H1 (cell line): ENCODE measurements at regions not wholly inside any gene's neighbourhood (a gene's known extent, or its start where the extent isn't known, plus 50 kb on each side); places are given as distances from the start of the nearest gene placed in this dataset.
A peak's percentile ranks its signal among the peaks of the same experiment; 100 is the strongest.

ENCODE experiments used
- CHD2 ChIP-seq: IDR thresholded peaks from 2 replicates; pipeline ENCODE4 v1.6.1; 2012; ENCODE audit warnings: low read length, improper control_type of control experiment
- CTBP2 ChIP-seq: IDR thresholded peaks from 2 replicates; pipeline ENCODE4 v1.7.0; 2011; ENCODE audit warnings: borderline replicate concordance, mild to moderate bottlenecking, moderate library complexity, mixed read lengths, low read length; ENCODE audit not compliant: insufficient read depth, insufficient read length
- KDM4A ChIP-seq: IDR thresholded peaks from one replicate; pipeline ENCODE4 v1.7.1; 2012; ENCODE audit warnings: low read depth, mild to moderate bottlenecking, moderate library complexity, low read length, inconsistent platforms; ENCODE audit not compliant: severe bottlenecking
- RAD21 ChIP-seq, 2 experiments: IDR thresholded peaks in 1 of 2; conservative IDR thresholded peaks in 1 of 2; 2 replicates each; pipeline ENCODE4 v1.6.1; 2011; ENCODE audit warnings: low read depth in 2 of 2, low read length in 2 of 2, improper control_type of control experiment in 1 of 2, inconsistent platforms in 1 of 2, mild to moderate bottlenecking in 1 of 2, moderate library complexity in 1 of 2
- TEAD4 ChIP-seq: IDR thresholded peaks from 2 replicates; pipeline ENCODE4 v1.6.1; 2012; ENCODE audit warnings: low read depth, low read length, inconsistent platforms, mixed read lengths
- TF ChIP-seq, protein P1 (sequence below): fragments of 300-600 bp; sonication (generic); IDR thresholded peaks from 2 replicates; pipeline ENCODE4 v1.7.1; 2012; ENCODE audit warnings: low read length, moderate library complexity, mild to moderate bottlenecking, inconsistent platforms; ENCODE audit not compliant: insufficient replicate concordance
- TF ChIP-seq, protein P2 (sequence below): IDR thresholded peaks from 2 replicates; pipeline ENCODE4 v1.6.1; 2012; ENCODE audit warnings: low read length, inconsistent platforms

DNA sequence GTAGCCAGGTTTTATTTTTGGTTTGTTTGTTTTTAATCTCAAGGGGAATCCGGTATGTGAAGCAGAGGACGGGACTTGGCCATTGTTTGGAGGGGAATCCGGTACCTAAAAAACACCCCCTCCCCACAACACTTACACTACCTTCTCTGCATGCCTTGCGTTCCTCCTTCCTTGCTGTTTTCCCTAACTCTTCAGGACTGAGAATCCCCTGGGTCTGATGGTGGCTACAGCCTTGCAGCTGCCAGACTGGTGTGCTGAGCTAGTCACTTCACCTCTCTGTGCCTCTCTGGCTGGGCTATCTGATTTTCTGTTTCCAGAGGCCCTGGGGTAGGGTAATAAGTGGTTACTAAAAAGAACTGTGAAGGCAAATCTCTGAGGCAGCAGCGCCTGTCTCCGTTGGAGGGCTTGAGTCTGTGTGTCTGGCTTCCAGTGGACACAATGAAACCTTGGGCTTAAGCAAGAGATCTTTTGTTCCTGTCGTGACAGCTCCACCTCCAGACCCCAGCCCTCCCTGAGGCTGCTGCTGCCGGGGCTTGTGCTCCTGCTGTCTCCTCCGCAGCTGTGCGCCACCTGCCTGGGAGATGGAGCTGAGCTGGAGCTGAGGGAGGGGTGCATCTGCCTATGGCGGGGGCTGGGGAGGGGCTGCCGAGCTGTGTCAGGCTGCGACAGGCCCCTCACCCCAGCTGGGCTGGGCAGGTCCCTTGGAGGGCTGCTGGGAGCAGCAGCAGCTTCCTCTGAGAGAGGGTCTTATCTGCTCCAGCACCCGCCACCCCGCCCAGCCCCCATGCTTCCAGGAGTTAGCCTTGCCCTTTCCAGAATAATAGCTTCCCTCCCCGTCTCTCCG lies 65.8 kb upstream of the CCDC167 start (continued):
- TF ChIP-seq, protein P1, sequence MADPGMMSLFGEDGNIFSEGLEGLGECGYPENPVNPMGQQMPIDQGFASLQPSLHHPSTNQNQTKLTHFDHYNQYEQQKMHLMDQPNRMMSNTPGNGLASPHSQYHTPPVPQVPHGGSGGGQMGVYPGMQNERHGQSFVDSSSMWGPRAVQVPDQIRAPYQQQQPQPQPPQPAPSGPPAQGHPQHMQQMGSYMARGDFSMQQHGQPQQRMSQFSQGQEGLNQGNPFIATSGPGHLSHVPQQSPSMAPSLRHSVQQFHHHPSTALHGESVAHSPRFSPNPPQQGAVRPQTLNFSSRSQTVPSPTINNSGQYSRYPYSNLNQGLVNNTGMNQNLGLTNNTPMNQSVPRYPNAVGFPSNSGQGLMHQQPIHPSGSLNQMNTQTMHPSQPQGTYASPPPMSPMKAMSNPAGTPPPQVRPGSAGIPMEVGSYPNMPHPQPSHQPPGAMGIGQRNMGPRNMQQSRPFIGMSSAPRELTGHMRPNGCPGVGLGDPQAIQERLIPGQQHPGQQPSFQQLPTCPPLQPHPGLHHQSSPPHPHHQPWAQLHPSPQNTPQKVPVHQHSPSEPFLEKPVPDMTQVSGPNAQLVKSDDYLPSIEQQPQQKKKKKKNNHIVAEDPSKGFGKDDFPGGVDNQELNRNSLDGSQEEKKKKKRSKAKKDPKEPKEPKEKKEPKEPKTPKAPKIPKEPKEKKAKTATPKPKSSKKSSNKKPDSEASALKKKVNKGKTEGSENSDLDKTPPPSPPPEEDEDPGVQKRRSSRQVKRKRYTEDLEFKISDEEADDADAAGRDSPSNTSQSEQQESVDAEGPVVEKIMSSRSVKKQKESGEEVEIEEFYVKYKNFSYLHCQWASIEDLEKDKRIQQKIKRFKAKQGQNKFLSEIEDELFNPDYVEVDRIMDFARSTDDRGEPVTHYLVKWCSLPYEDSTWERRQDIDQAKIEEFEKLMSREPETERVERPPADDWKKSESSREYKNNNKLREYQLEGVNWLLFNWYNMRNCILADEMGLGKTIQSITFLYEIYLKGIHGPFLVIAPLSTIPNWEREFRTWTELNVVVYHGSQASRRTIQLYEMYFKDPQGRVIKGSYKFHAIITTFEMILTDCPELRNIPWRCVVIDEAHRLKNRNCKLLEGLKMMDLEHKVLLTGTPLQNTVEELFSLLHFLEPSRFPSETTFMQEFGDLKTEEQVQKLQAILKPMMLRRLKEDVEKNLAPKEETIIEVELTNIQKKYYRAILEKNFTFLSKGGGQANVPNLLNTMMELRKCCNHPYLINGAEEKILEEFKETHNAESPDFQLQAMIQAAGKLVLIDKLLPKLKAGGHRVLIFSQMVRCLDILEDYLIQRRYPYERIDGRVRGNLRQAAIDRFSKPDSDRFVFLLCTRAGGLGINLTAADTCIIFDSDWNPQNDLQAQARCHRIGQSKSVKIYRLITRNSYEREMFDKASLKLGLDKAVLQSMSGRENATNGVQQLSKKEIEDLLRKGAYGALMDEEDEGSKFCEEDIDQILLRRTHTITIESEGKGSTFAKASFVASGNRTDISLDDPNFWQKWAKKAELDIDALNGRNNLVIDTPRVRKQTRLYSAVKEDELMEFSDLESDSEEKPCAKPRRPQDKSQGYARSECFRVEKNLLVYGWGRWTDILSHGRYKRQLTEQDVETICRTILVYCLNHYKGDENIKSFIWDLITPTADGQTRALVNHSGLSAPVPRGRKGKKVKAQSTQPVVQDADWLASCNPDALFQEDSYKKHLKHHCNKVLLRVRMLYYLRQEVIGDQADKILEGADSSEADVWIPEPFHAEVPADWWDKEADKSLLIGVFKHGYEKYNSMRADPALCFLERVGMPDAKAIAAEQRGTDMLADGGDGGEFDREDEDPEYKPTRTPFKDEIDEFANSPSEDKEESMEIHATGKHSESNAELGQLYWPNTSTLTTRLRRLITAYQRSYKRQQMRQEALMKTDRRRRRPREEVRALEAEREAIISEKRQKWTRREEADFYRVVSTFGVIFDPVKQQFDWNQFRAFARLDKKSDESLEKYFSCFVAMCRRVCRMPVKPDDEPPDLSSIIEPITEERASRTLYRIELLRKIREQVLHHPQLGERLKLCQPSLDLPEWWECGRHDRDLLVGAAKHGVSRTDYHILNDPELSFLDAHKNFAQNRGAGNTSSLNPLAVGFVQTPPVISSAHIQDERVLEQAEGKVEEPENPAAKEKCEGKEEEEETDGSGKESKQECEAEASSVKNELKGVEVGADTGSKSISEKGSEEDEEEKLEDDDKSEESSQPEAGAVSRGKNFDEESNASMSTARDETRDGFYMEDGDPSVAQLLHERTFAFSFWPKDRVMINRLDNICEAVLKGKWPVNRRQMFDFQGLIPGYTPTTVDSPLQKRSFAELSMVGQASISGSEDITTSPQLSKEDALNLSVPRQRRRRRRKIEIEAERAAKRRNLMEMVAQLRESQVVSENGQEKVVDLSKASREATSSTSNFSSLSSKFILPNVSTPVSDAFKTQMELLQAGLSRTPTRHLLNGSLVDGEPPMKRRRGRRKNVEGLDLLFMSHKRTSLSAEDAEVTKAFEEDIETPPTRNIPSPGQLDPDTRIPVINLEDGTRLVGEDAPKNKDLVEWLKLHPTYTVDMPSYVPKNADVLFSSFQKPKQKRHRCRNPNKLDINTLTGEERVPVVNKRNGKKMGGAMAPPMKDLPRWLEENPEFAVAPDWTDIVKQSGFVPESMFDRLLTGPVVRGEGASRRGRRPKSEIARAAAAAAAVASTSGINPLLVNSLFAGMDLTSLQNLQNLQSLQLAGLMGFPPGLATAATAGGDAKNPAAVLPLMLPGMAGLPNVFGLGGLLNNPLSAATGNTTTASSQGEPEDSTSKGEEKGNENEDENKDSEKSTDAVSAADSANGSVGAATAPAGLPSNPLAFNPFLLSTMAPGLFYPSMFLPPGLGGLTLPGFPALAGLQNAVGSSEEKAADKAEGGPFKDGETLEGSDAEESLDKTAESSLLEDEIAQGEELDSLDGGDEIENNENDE, result no peak
- TF ChIP-seq, protein P2, sequence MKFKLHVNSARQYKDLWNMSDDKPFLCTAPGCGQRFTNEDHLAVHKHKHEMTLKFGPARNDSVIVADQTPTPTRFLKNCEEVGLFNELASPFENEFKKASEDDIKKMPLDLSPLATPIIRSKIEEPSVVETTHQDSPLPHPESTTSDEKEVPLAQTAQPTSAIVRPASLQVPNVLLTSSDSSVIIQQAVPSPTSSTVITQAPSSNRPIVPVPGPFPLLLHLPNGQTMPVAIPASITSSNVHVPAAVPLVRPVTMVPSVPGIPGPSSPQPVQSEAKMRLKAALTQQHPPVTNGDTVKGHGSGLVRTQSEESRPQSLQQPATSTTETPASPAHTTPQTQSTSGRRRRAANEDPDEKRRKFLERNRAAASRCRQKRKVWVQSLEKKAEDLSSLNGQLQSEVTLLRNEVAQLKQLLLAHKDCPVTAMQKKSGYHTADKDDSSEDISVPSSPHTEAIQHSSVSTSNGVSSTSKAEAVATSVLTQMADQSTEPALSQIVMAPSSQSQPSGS, result no peak
- TF ChIP-seq RAD21 (IDR thresholded peaks at IDR 0.05 in 1 of 2, conservative IDR thresholded peaks at IDR 0.05 in 1 of 2; ENCODE audit: low read depth in 2 of 2, low read length in 2 of 2), result peak; percentile 34 to 49; a peak in 3 of 4 replicates
- no peak for TF ChIP-seq CTBP2
- peak; percentile 62 for TF ChIP-seq KDM4A
- no peak for TF ChIP-seq CHD2
- TF ChIP-seq TEAD4, result no peak
